SKM-1 (cell line): ENCODE measurements at regions not wholly inside any gene's neighbourhood (a gene's known extent, or its start where the extent isn't known, plus 50 kb on each side); places are given as distances from the start of the nearest gene placed in this dataset.

ENCODE experiments used
- DNase-seq: peaks from one replicate; lab custom pipeline; 2025; ENCODE audit not compliant: unreplicated experiment; lab: John Stamatoyannopoulos, UW

- no peak for DNase-seq
Observed at GRCh38 chr10:121069061-121069850, 218.1 kb downstream of the WDR11 start.

GRCh38 chr10:121070275-121071070 is 219.3 kb downstream of the WDR11 start:
- DNase-seq, result peak; percentile 32

- no peak for DNase-seq
Observed at GRCh38 chr10:121071901-121072300, 220.7 kb downstream of the WDR11 start.

- no peak for DNase-seq
Observed at GRCh38 chr10:121073728-121074127, 222.6 kb downstream of the WDR11 start.

- DNase-seq, result peak; percentile 24
Observed at GRCh38 chr10:121076776-121077715, 225.9 kb downstream of the WDR11 start.

- no peak for DNase-seq
Observed at GRCh38 chr10:121078036-121078435, 226.9 kb downstream of the WDR11 start.

GRCh38 chr10:121078672-121079102 is 227.5 kb downstream of the WDR11 start:
- no peak for DNase-seq

GRCh38 chr10:121079226-121079625 is 228.1 kb downstream of the WDR11 start:
- DNase-seq, result no peak

GRCh38 chr10:121080281-121080891 is 229.2 kb downstream of the WDR11 start:
- DNase-seq, result no peak

- DNase-seq, result no peak
Observed at GRCh38 chr10:121081306-121081705, 230.1 kb downstream of the WDR11 start.

GRCh38 chr10:121082984-121083383 is 231.8 kb downstream of the WDR11 start:
- no peak for DNase-seq

GRCh38 chr10:121084016-121084674 is 233.0 kb downstream of the WDR11 start:
- no peak for DNase-seq

GRCh38 chr10:121084675-121085070 is 233.5 kb downstream of the WDR11 start:
- DNase-seq, result no peak

- no peak for DNase-seq
Observed at GRCh38 chr10:121085367-121085766, 234.2 kb downstream of the WDR11 start.

GRCh38 chr10:121087129-121087528 is 236.0 kb downstream of the WDR11 start:
- no peak for DNase-seq

GRCh38 chr10:121087688-121088087 is 236.5 kb downstream of the WDR11 start:
- no peak for DNase-seq

GRCh38 chr10:121088524-121088923 is 237.4 kb downstream of the WDR11 start:
- no peak for DNase-seq

GRCh38 chr10:121089434-121089833 is 238.3 kb downstream of the WDR11 start:
- no peak for DNase-seq

- DNase-seq, result no peak
Observed at GRCh38 chr10:121091961-121092719, 241.0 kb downstream of the WDR11 start.
